Brain microvascular endothelial cell (primary cell): ENCODE measurements at regions not wholly inside any gene's neighbourhood (a gene's known extent, or its start where the extent isn't known, plus 50 kb on each side); places are given as distances from the start of the nearest gene placed in this dataset.
A peak's percentile ranks its signal among the peaks of the same experiment; 100 is the strongest.

Source experiments
- DNase-seq: peaks from one replicate; pipeline ENCODE4 v3.0.0-alpha.2; 2020
- H3K27ac ChIP-seq: fragments of 250-450 bp; sonication (Bioruptor Pico); 2 replicates; pipeline ENCODE4 v1.5.1; 2020; ENCODE audit warnings: mild to moderate bottlenecking, moderate library complexity
- H3K27me3 ChIP-seq: fragments of 250-450 bp; sonication (Bioruptor Pico); replicated peaks from 2 replicates; pipeline ENCODE4 v1.5.1; 2020; ENCODE audit warnings: mild to moderate bottlenecking
- H3K36me3 ChIP-seq: fragments of 250-450 bp; sonication (Bioruptor Pico); replicated peaks from 2 replicates; pipeline ENCODE4 v1.5.1; 2020; ENCODE audit warnings: mild to moderate bottlenecking
- H3K4me3 ChIP-seq: 2 replicates; pipeline ENCODE4 v1.5.1; 2011; ENCODE audit warnings: low read depth, mild to moderate bottlenecking, control low read depth, low read length, moderate library complexity
- in situ Hi-C: cut with HindIII; loops from 2 replicates; pipeline ENCODE4 v1.10.0; 2017; ENCODE audit warnings: low sequenced_read_pairs, low pct_ligation_motif_present
- TF ChIP-seq, protein P1 (sequence below): IDR thresholded peaks from 2 replicates; pipeline ENCODE4 v1.5.1; 2011; ENCODE audit warnings: low read depth, mild to moderate bottlenecking, moderate library complexity, low read length, control low read depth, inconsistent platforms; ENCODE audit errors: missing control alignments

DNA sequence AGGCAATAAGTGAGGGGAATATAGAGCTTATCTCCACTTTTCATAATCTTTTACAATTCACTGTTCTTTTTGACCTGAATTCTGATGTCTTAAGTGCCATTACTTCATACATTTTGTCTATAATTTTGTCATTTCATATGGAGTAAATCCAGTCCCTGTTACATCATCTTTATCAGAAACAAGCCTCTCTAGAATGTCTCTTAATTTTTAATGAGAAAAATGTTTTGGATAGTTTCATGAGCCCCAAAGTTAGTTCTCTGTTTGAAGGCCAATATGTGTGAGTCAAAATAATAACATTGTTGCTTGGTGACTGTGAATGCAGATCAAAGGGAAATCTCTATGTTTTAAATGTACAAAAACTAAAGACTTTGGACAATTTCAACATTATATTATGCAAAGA, 329.6 kb upstream of the ARRDC3 start:
- Histone ChIP-seq H3K36me3 (no peaks in the 10 kb centered on the region), H3K4me3 (no peak overlapping the region), H3K27me3 (no peaks in the 10 kb centered on the region), H3K27ac (peak overlapping the region; percentile 8)
- DNase-seq = no peak
- TF ChIP-seq, protein P1, sequence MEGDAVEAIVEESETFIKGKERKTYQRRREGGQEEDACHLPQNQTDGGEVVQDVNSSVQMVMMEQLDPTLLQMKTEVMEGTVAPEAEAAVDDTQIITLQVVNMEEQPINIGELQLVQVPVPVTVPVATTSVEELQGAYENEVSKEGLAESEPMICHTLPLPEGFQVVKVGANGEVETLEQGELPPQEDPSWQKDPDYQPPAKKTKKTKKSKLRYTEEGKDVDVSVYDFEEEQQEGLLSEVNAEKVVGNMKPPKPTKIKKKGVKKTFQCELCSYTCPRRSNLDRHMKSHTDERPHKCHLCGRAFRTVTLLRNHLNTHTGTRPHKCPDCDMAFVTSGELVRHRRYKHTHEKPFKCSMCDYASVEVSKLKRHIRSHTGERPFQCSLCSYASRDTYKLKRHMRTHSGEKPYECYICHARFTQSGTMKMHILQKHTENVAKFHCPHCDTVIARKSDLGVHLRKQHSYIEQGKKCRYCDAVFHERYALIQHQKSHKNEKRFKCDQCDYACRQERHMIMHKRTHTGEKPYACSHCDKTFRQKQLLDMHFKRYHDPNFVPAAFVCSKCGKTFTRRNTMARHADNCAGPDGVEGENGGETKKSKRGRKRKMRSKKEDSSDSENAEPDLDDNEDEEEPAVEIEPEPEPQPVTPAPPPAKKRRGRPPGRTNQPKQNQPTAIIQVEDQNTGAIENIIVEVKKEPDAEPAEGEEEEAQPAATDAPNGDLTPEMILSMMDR = no peak
- in situ Hi-C loops = no loop called here

DNA sequence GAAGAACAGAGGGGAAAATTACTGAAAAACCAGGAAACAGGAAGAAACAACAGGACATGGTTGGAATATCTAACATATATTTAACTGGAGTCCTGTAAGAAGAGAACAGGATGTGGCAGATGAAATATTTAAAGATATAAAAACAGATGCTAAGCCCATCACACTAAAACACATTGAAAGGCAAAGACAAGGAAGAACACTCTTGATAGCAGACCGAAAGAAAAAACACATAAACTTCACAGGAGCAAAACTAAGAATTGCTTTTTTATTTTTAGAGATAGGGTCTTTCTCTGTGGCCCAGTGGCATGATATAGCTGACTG, 324.4 kb upstream of the ARRDC3 start:
- Histone ChIP-seq H3K36me3 (no peaks in the 10 kb centered on the region), H3K27me3 (no peaks in the 10 kb centered on the region), H3K27ac (peak overlapping the region; percentile 13), H3K4me3 (no peak overlapping the region)
- DNase-seq = no peak
- in situ Hi-C loops = no loop called here
- TF ChIP-seq, protein P1 = no peak

DNA sequence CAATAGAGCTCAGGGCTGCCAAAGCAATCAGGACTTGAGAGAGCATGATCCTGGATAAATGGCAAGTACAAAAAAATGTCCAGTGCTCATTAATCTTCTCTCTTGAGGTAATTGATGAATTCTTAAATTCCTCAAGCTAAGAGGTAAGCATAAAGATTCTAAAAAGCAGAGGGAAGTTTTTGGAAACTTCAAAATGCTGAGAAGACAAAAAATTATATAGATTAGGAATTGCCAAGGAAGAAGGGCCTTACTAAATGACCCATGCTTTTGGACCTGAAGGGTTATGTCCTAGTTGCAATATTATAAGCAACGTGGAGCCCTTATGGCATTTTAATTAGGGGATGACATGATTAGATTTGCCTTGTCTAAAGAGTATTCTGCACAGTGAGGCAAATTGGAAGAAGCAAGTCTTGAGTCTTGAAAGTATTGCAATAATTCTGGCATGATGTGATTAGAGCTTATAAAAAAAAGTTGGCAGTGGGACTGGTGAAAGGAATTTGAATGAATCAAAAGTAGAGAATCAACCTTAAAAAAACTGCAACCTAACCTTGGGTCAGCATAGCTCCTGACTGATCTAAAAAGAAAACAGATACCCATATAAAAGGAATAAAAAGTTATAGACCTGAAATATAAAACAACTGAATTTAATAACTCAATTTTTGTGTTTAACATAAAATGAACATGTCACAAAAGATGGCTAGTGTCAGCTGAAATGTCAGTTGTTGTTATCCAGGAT, 323.8 kb upstream of the ARRDC3 start:
- TF ChIP-seq, protein P1 = no peak
- peak overlapping the region; percentile 13 for H3K27ac ChIP-seq
- in situ Hi-C loops = no loop called here
- no peaks in the 10 kb centered on the region for H3K36me3 ChIP-seq
- no peak overlapping the region for H3K4me3 ChIP-seq
- peak; percentile 40 for DNase-seq
- no peaks in the 10 kb centered on the region for H3K27me3 ChIP-seq

DNA sequence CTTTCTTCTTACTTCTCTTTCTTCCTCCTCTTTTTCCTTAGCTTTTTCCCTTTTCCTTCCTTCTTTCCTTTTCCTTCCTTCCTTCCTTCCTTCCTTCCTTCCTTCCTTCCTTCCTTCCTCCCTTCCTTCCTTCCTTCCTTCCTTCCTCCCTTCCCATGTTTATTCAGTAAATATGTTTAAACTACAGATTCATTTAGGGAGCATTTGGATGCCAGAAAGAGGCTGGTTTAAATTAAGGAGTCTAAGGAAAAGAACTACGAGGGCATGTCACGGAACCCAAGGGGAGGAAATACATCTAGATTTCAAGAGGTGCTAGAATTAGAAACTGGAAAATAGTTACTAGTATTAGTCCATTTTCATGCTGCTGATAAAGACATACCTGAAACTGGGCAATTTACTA, 320.0 kb upstream of the ARRDC3 start:
- no peak for DNase-seq
- in situ Hi-C loops = no loop called here
- no peak overlapping the region for H3K27ac ChIP-seq
- TF ChIP-seq, protein P1 = no peak
- H3K36me3 ChIP-seq = no peaks in the 10 kb centered on the region
- H3K4me3 ChIP-seq = no peak overlapping the region
- no peaks in the 10 kb centered on the region for H3K27me3 ChIP-seq

DNA sequence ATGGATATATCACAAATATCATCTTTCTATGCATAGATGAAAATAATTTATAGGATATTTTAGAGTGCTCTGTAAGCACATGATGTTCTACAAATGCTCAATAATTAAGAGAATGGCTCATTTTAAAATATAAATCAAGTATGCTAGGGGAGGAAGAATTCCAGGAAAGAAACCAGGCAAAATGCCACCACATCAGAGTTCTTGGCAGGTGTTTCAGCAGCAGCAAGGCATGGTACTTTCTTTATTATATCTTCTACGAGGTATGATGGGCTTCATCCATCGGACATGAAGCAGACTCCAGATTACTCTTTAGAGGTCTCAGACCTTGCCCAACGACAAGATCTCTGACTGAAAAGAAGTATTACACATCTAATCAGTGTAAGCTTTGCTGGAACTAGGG, 316.3 kb upstream of the ARRDC3 start:
- H3K36me3 ChIP-seq = no peaks in the 10 kb centered on the region
- TF ChIP-seq, protein P1 = no peak
- no peak overlapping the region for H3K4me3 ChIP-seq
- in situ Hi-C loops = no loop called here
- no peak overlapping the region for H3K27ac ChIP-seq
- no peak for DNase-seq
- H3K27me3 ChIP-seq = no peaks in the 10 kb centered on the region

DNA sequence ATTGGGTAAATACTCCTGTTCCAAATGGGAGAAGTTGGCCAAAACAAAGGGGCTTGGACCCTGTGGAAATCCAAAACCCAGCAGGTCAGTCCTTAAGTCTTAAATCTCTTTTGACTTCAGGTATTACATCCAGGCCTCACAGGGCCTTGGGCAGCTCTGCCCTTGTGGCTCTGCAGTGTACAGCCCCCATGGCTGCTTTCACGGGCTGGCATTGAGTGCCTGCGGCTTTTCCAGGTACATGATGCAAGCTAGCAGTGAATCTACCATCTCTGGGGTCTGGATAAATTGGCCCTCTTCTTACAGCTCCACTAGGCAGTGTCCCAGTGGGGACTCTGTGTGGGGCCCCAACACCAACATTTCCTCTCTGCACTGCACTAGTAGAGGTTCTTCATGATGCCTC, 308.5 kb upstream of the ARRDC3 start:
- Histone ChIP-seq H3K27ac (no peak overlapping the region), H3K4me3 (no peak overlapping the region), H3K27me3 (no peaks in the 10 kb centered on the region), H3K36me3 (no peaks in the 10 kb centered on the region)
- DNase-seq = no peak
- in situ Hi-C loops = no loop called here
- TF ChIP-seq, protein P1 = no peak
